ENCODE measurements at regions not wholly inside any gene's neighbourhood (a gene's known extent, or its start where the extent isn't known, plus 50 kb on each side); places are given as distances from the start of the nearest gene placed in this dataset.
A peak's percentile ranks its signal among the peaks of the same experiment; 100 is the strongest.

DNA sequence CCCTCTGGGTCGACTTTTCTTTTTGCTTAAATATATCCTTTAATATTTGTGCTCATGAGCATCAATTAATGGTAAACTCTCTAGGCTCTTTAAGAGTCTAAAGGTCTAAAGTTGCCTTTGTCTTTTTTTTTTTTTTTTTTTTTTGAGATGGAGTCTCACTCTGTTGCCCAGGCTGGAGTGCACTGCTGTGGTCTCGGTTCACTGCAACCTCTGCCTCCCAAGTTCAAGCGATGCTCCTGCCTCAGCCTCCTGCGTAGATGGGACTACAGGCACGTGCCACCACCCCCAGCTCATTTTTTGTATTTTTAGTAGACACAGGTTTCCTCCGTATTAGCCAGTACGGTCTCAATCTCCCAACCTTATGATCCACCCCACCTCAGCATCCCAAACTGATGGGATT is 122.0 kb upstream of the TMEM170B start:
- peaks cover 0 to 7% (median 3%) of the 10 kb centered on the region in 7 donors for H3K9me3 Mint-ChIP-seq
- TF ChIP-seq, protein P1, sequence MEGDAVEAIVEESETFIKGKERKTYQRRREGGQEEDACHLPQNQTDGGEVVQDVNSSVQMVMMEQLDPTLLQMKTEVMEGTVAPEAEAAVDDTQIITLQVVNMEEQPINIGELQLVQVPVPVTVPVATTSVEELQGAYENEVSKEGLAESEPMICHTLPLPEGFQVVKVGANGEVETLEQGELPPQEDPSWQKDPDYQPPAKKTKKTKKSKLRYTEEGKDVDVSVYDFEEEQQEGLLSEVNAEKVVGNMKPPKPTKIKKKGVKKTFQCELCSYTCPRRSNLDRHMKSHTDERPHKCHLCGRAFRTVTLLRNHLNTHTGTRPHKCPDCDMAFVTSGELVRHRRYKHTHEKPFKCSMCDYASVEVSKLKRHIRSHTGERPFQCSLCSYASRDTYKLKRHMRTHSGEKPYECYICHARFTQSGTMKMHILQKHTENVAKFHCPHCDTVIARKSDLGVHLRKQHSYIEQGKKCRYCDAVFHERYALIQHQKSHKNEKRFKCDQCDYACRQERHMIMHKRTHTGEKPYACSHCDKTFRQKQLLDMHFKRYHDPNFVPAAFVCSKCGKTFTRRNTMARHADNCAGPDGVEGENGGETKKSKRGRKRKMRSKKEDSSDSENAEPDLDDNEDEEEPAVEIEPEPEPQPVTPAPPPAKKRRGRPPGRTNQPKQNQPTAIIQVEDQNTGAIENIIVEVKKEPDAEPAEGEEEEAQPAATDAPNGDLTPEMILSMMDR (IDR thresholded peaks at IDR 0.05), result no peak

DNA sequence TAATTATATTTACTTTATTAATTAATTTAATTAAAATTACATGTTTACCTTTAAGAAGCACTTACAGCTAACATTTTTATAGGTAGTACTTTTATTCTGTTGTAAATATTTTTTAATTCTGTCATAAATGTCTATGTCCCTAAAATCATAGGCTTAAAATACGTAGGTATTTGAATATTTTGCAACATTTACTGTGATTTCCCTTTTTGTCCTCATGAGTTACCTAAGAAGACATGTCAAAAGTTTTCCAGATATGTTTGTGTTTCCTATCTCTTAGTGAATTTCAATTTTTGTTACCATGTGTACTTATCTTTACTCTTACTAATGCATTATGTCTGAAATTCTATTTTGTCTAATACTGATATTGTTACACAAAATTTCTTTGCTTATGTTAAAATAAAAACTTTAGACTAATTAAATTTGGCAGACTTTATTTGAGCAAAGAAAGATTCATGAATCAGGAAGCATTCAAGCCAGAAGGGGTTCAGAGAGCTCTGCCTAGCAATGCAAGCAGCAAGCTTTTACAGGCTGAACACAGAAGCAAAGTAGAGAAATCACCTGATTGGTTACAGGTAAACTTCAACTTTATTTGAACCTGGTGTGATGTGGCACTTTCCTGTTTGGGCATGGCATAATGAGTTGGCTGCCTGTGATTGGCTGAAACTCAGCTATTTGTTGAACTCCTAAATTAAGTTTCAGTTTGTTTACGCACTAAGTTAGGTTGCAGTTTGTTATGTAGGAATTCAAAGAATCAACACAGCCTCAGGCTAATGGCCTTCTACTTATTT is 123.2 kb upstream of the TMEM170B start:
- no peak overlapping the region for H3K4me3 Mint-ChIP-seq
- Histone ChIP-seq H4K20me1 (ENCODE audit: insufficient read depth, low read length) (no peaks in the 10 kb centered on the region), H2AFZ (ENCODE audit: insufficient read depth, low read depth, low read length, poor library complexity, severe bottlenecking) (no peak overlapping the region), H3K4me1 (ENCODE audit: control insufficient read depth in 1 of 2, insufficient read depth in 2 of 2, low read length in 2 of 2) (peaks cover 14 to 21% of the 10 kb centered on the region in 2 donors), H3K9me3 (replicated peaks in 1 of 2; ENCODE audit: control insufficient read depth in 1 of 2, insufficient read depth in 1 of 2, low read length in 2 of 2) (peaks cover 0 to 3% of the 10 kb centered on the region in 2 donors), H3K27ac (ENCODE audit: low read depth in 1 of 2, low read length in 2 of 2) (peak overlapping the region in 1 of 2 donors; percentile 55), H3K9ac (ENCODE audit: insufficient read depth, low read length, poor library complexity, severe bottlenecking) (no peak overlapping the region), H3K27me3 (ENCODE audit: control insufficient read depth in 2 of 2, insufficient read depth in 2 of 2, low read length in 2 of 2) (no peaks in the 10 kb centered on the region), H3K4me3 (replicated peaks in 1 of 3; ENCODE audit: low read depth in 2 of 3, low read length in 3 of 3) (no peak overlapping the region), H3K79me2 (ENCODE audit: insufficient read depth, low read length) (no peaks in the 10 kb centered on the region), H3K36me3 (replicated peaks in 1 of 2; ENCODE audit: control insufficient read depth in 1 of 2, insufficient read depth in 2 of 2, low read length in 2 of 2) (no peaks in the 10 kb centered on the region), H3K4me2 (replicated peaks; ENCODE audit: extremely low read depth, low read length, poor library complexity, severe bottlenecking) (peak overlapping the region; percentile 18)
- peaks cover 1 to 2% of the 10 kb centered on the region in 2 donors for H3K36me3 Mint-ChIP-seq
- intact Hi-C loops (cut with micrococcal nuclease), result loop anchor here (5.0 to 10.0 kb wide), 6 partner anchors 47 to 92 kb away; no protein-coding TSS in a partner anchor
- no CpG with 5 or more reads among the region's 2 CpGs for WGBS (ENCODE audit: insufficient coverage)
- H3K9me3 Mint-ChIP-seq, result peaks cover 0 to 7% (median 3%) of the 10 kb centered on the region in 7 donors
- peaks cover 0 to 3% (median 2%) of the 10 kb centered on the region in 3 donors for H3K27me3 Mint-ChIP-seq (ENCODE audit: low read depth in 3 of 3)
- peak overlapping the region; percentile 66 to 86 (median 81) for H3K27ac Mint-ChIP-seq
- peak; percentile 23 to 71 (median 68) for DNase-seq
- TF ChIP-seq, protein P1 (IDR thresholded peaks at IDR 0.05), result no peak
- peaks cover 29% of the 10 kb centered on the region for H3K4me1 Mint-ChIP-seq

More for the DNA sequence above, 122.0 kb upstream of the TMEM170B start:
- Mint-ChIP-seq H3K27ac (peak overlapping the region in 1 of 7 donors; percentile 43), H3K4me3 (no peak overlapping the region), H3K36me3 (peaks cover 1 to 2% of the 10 kb centered on the region in 2 donors), H3K27me3 (ENCODE audit: low read depth in 3 of 3) (peaks cover 0 to 3% (median 0%) of the 10 kb centered on the region in 3 donors), H3K4me1 (peaks cover 28% of the 10 kb centered on the region)
- WGBS (ENCODE audit: insufficient coverage), result 100% methylated on average over 2 of the region's 7 CpGs
- intact Hi-C loops (cut with micrococcal nuclease), result loop anchor here (10.0 kb wide), 2 partner anchors 49 to 79 kb away; no protein-coding TSS in a partner anchor
- Histone ChIP-seq H3K4me2 (replicated peaks; ENCODE audit: extremely low read depth, low read length, poor library complexity, severe bottlenecking) (no peak overlapping the region), H3K4me3 (replicated peaks in 1 of 3; ENCODE audit: low read depth in 2 of 3, low read length in 3 of 3) (no peak overlapping the region), H3K4me1 (ENCODE audit: control insufficient read depth in 1 of 2, insufficient read depth in 2 of 2, low read length in 2 of 2) (peaks cover 14 to 21% of the 10 kb centered on the region in 2 donors), H3K36me3 (replicated peaks in 1 of 2; ENCODE audit: control insufficient read depth in 1 of 2, insufficient read depth in 2 of 2, low read length in 2 of 2) (no peaks in the 10 kb centered on the region), H3K79me2 (ENCODE audit: insufficient read depth, low read length) (no peaks in the 10 kb centered on the region), H2AFZ (ENCODE audit: insufficient read depth, low read depth, low read length, poor library complexity, severe bottlenecking) (no peak overlapping the region), H3K27me3 (ENCODE audit: control insufficient read depth in 2 of 2, insufficient read depth in 2 of 2, low read length in 2 of 2) (no peaks in the 10 kb centered on the region), H3K9ac (ENCODE audit: insufficient read depth, low read length, poor library complexity, severe bottlenecking) (no peak overlapping the region), H3K27ac (ENCODE audit: low read depth in 1 of 2, low read length in 2 of 2) (no peak overlapping the region), H3K9me3 (replicated peaks in 1 of 2; ENCODE audit: control insufficient read depth in 1 of 2, insufficient read depth in 1 of 2, low read length in 2 of 2) (peaks cover 0 to 3% of the 10 kb centered on the region in 2 donors), H4K20me1 (ENCODE audit: insufficient read depth, low read length) (no peaks in the 10 kb centered on the region)
- no peak for DNase-seq
